ENCODE measurements at regions not wholly inside any gene's neighbourhood (a gene's known extent, or its start where the extent isn't known, plus 50 kb on each side); places are given as distances from the start of the nearest gene placed in this dataset.

DNA sequence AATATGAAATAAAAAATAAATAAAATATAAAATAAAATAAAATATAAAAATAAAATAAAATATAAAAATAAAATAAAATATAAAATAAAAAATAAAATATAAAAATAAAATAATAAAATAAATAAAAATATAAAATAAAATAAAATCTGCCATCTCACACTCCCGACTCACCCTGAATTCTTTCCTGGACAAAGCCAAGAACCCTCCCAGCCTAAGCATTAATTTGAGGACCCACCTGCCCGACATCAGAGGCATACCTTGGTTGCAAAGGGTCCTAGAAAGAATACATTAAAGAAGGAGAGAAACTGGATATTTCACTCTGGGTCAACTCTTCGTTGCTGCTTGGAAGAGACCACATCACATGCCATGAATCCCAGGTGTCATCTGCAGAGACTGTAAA, 138.3 kb downstream of the CRLF2 start (continued):
- TF ChIP-seq BACH1 (IDR thresholded peaks at IDR 0.05; ENCODE audit: low read length) (no peak), SP2 (IDR thresholded peaks at IDR 0.05; ENCODE audit: low read length) (no peak), RAD21 (IDR thresholded peaks at IDR 0.05 in 1 of 2, conservative IDR thresholded peaks at IDR 0.05 in 1 of 2; ENCODE audit: low read depth in 2 of 2, low read length in 2 of 2) (no peak), YY1 (IDR thresholded peaks at IDR 0.05; ENCODE audit: low read depth, low read length) (no peak), CHD2 (IDR thresholded peaks at IDR 0.05; ENCODE audit: low read length) (no peak), SAP30 (IDR thresholded peaks at IDR 0.05; ENCODE audit: insufficient read depth, insufficient replicate concordance, low read length) (no peak)
- TF ChIP-seq, protein P1, sequence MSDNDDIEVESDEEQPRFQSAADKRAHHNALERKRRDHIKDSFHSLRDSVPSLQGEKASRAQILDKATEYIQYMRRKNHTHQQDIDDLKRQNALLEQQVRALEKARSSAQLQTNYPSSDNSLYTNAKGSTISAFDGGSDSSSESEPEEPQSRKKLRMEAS (IDR thresholded peaks at IDR 0.05), result no peak
- TF ChIP-seq, protein P2, sequence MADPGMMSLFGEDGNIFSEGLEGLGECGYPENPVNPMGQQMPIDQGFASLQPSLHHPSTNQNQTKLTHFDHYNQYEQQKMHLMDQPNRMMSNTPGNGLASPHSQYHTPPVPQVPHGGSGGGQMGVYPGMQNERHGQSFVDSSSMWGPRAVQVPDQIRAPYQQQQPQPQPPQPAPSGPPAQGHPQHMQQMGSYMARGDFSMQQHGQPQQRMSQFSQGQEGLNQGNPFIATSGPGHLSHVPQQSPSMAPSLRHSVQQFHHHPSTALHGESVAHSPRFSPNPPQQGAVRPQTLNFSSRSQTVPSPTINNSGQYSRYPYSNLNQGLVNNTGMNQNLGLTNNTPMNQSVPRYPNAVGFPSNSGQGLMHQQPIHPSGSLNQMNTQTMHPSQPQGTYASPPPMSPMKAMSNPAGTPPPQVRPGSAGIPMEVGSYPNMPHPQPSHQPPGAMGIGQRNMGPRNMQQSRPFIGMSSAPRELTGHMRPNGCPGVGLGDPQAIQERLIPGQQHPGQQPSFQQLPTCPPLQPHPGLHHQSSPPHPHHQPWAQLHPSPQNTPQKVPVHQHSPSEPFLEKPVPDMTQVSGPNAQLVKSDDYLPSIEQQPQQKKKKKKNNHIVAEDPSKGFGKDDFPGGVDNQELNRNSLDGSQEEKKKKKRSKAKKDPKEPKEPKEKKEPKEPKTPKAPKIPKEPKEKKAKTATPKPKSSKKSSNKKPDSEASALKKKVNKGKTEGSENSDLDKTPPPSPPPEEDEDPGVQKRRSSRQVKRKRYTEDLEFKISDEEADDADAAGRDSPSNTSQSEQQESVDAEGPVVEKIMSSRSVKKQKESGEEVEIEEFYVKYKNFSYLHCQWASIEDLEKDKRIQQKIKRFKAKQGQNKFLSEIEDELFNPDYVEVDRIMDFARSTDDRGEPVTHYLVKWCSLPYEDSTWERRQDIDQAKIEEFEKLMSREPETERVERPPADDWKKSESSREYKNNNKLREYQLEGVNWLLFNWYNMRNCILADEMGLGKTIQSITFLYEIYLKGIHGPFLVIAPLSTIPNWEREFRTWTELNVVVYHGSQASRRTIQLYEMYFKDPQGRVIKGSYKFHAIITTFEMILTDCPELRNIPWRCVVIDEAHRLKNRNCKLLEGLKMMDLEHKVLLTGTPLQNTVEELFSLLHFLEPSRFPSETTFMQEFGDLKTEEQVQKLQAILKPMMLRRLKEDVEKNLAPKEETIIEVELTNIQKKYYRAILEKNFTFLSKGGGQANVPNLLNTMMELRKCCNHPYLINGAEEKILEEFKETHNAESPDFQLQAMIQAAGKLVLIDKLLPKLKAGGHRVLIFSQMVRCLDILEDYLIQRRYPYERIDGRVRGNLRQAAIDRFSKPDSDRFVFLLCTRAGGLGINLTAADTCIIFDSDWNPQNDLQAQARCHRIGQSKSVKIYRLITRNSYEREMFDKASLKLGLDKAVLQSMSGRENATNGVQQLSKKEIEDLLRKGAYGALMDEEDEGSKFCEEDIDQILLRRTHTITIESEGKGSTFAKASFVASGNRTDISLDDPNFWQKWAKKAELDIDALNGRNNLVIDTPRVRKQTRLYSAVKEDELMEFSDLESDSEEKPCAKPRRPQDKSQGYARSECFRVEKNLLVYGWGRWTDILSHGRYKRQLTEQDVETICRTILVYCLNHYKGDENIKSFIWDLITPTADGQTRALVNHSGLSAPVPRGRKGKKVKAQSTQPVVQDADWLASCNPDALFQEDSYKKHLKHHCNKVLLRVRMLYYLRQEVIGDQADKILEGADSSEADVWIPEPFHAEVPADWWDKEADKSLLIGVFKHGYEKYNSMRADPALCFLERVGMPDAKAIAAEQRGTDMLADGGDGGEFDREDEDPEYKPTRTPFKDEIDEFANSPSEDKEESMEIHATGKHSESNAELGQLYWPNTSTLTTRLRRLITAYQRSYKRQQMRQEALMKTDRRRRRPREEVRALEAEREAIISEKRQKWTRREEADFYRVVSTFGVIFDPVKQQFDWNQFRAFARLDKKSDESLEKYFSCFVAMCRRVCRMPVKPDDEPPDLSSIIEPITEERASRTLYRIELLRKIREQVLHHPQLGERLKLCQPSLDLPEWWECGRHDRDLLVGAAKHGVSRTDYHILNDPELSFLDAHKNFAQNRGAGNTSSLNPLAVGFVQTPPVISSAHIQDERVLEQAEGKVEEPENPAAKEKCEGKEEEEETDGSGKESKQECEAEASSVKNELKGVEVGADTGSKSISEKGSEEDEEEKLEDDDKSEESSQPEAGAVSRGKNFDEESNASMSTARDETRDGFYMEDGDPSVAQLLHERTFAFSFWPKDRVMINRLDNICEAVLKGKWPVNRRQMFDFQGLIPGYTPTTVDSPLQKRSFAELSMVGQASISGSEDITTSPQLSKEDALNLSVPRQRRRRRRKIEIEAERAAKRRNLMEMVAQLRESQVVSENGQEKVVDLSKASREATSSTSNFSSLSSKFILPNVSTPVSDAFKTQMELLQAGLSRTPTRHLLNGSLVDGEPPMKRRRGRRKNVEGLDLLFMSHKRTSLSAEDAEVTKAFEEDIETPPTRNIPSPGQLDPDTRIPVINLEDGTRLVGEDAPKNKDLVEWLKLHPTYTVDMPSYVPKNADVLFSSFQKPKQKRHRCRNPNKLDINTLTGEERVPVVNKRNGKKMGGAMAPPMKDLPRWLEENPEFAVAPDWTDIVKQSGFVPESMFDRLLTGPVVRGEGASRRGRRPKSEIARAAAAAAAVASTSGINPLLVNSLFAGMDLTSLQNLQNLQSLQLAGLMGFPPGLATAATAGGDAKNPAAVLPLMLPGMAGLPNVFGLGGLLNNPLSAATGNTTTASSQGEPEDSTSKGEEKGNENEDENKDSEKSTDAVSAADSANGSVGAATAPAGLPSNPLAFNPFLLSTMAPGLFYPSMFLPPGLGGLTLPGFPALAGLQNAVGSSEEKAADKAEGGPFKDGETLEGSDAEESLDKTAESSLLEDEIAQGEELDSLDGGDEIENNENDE (IDR thresholded peaks at IDR 0.05; ENCODE audit: insufficient replicate concordance, low read length), result no peak

Measured in H1 (cell line).